H9 (cell line): ENCODE measurements at regions not wholly inside any gene's neighbourhood (a gene's known extent, or its start where the extent isn't known, plus 50 kb on each side); places are given as distances from the start of the nearest gene placed in this dataset.

Experiments
- DNase-seq: peaks from one replicate; pipeline ENCODE4 v3.0.0-alpha.2; 2017
- H2AFZ ChIP-seq: one replicate; pipeline ENCODE4 v1.6.1; 2013; ENCODE audit warnings: mild to moderate bottlenecking, low read length, control low read depth, moderate library complexity
- H2AK5ac ChIP-seq: 2 replicates; pipeline ENCODE4 v1.6.1; 2013; ENCODE audit warnings: low read length, control low read depth, mixed read lengths; ENCODE audit not compliant: insufficient read length
- H2BK120ac ChIP-seq: one replicate; pipeline ENCODE4 v1.6.1; 2013; ENCODE audit warnings: low read depth, mild to moderate bottlenecking, low read length, control low read depth, inconsistent platforms; ENCODE audit not compliant: poor library complexity, severe bottlenecking
- H2BK12ac ChIP-seq: 2 replicates; pipeline ENCODE4 v1.6.1; 2013; ENCODE audit warnings: low read length, control low read depth, mixed read lengths, low read depth; ENCODE audit not compliant: insufficient read length
- H2BK15ac ChIP-seq: 2 replicates; pipeline ENCODE4 v1.6.1; 2013; ENCODE audit warnings: low read depth, low read length, control low read depth
- H2BK20ac ChIP-seq: one replicate; pipeline ENCODE4 v1.6.1; 2013; ENCODE audit warnings: low read depth, mild to moderate bottlenecking, low read length, control low read depth, inconsistent platforms; ENCODE audit not compliant: poor library complexity, severe bottlenecking
- H2BK5ac ChIP-seq: 2 replicates; pipeline ENCODE4 v1.6.1; 2013; ENCODE audit warnings: low read length, control low read depth, mixed read lengths; ENCODE audit not compliant: insufficient read length
- H3K14ac ChIP-seq: 2 replicates; pipeline ENCODE4 v1.6.1; 2013; ENCODE audit warnings: low read length, control low read depth; ENCODE audit not compliant: insufficient read depth
- H3K18ac ChIP-seq: 2 replicates; pipeline ENCODE4 v1.6.1; 2013; ENCODE audit warnings: low read depth, mild to moderate bottlenecking, mixed read lengths, low read length, control low read depth; ENCODE audit not compliant: insufficient read length
- H3K23ac ChIP-seq: 2 replicates; pipeline ENCODE4 v1.6.1; 2013; ENCODE audit warnings: low read length, control low read depth, mixed read lengths, low read depth; ENCODE audit not compliant: insufficient read length
- H3K23me2 ChIP-seq: 2 replicates; pipeline ENCODE4 v1.6.1; 2013; ENCODE audit warnings: low read depth, mild to moderate bottlenecking, mixed read lengths, low read length, control low read depth; ENCODE audit not compliant: insufficient read length, poor library complexity, severe bottlenecking
- H3K27ac ChIP-seq: 2 replicates; pipeline ENCODE4 v1.5.1; 2013; ENCODE audit warnings: low read length, control low read depth, mixed read lengths, low read depth; ENCODE audit not compliant: insufficient read length
- H3K27me3 ChIP-seq: 2 replicates; pipeline ENCODE4 v1.6.1; 2013; ENCODE audit warnings: low read length, control low read depth, inconsistent platforms; ENCODE audit not compliant: insufficient read depth
- H3K4ac ChIP-seq: 2 replicates; pipeline ENCODE4 v1.6.1; 2013; ENCODE audit warnings: low read depth, mild to moderate bottlenecking, control low read depth, inconsistent platforms, low read length, moderate library complexity
- H3K4me1 ChIP-seq: 2 replicates; pipeline ENCODE4 v1.6.1; 2013; ENCODE audit warnings: low read length, control low read depth, inconsistent platforms; ENCODE audit not compliant: insufficient read depth
- H3K4me2 ChIP-seq: 2 replicates; pipeline ENCODE4 v1.6.1; 2013; ENCODE audit warnings: low read length, control low read depth, mixed read lengths; ENCODE audit not compliant: insufficient read length, insufficient read depth
- H3K56ac ChIP-seq: 2 replicates; pipeline ENCODE4 v1.6.1; 2013; ENCODE audit warnings: low read depth, mild to moderate bottlenecking, mixed read lengths, low read length, control low read depth; ENCODE audit not compliant: insufficient read length
- H3K79me1 ChIP-seq: 2 replicates; pipeline ENCODE4 v1.6.1; 2013; ENCODE audit warnings: low read depth, mild to moderate bottlenecking, moderate library complexity, low read length, control low read depth, inconsistent platforms; ENCODE audit not compliant: insufficient read depth, poor library complexity, severe bottlenecking
- H3K79me2 ChIP-seq: 2 replicates; pipeline ENCODE4 v1.6.1; 2013; ENCODE audit warnings: low read length, control low read depth, inconsistent platforms; ENCODE audit not compliant: insufficient read depth
- H3K9ac ChIP-seq: 2 replicates; pipeline ENCODE4 v1.6.1; 2013; ENCODE audit warnings: low read length, control low read depth, mixed read lengths; ENCODE audit not compliant: insufficient read length; ENCODE audit errors: extremely low read depth
- H3K9me3 ChIP-seq: one replicate; pipeline ENCODE4 v1.6.1; 2013; ENCODE audit warnings: low read depth, low read length, inconsistent platforms; ENCODE audit not compliant: control insufficient read depth
- H3T11ph ChIP-seq: one replicate; pipeline ENCODE4 v1.6.1; 2013; ENCODE audit warnings: mild to moderate bottlenecking, low read length, control low read depth, inconsistent platforms
- H4K20me1 ChIP-seq: one replicate; pipeline ENCODE4 v1.6.1; 2013; ENCODE audit not compliant: control insufficient read depth, insufficient read length, insufficient read depth
- H4K5ac ChIP-seq: 2 replicates; pipeline ENCODE4 v1.6.1; 2013; ENCODE audit warnings: low read depth, mild to moderate bottlenecking, mixed read lengths, low read length, control low read depth; ENCODE audit not compliant: insufficient read length
- H4K8ac ChIP-seq: replicated peaks from 2 replicates; pipeline ENCODE4 v1.6.1; 2013; ENCODE audit warnings: low read length, control low read depth, mixed read lengths, low read depth; ENCODE audit not compliant: insufficient read length
- H4K91ac ChIP-seq: 2 replicates; pipeline ENCODE4 v1.6.1; 2013; ENCODE audit warnings: low read depth, mild to moderate bottlenecking, moderate library complexity, mixed read lengths, low read length, control low read depth; ENCODE audit not compliant: insufficient read length
- H3K27ac Mint-ChIP-seq, 3 experiments: 2 replicates in 2 of 3; 3 replicates in 1 of 3; pipeline ENCODE4 v1.8.0; 2020 to 2021; ENCODE audit warnings: mixed read lengths in 3 of 3, mild to moderate bottlenecking in 1 of 3, moderate library complexity in 1 of 3
- H3K27me3 Mint-ChIP-seq: 2 replicates; pipeline ENCODE4 v1.8.0; 2021; ENCODE audit warnings: low read depth, mild to moderate bottlenecking, moderate library complexity, mixed read lengths
- H3K36me3 Mint-ChIP-seq, 3 experiments: 2 replicates in 2 of 3; 3 replicates in 1 of 3; pipeline ENCODE4 v1.8.0; 2020 to 2021; ENCODE audit warnings: low read depth in 3 of 3, mixed read lengths in 3 of 3; ENCODE audit not compliant: insufficient read depth in 1 of 3
- H3K4me1 Mint-ChIP-seq, 2 experiments: 2 replicates each; pipeline ENCODE4 v1.8.0; 2020; ENCODE audit warnings: mixed read lengths in 2 of 2
- H3K4me3 Mint-ChIP-seq, 2 experiments: 2 replicates in 1 of 2; 3 replicates in 1 of 2; pipeline ENCODE4 v1.8.0; 2020 to 2021; ENCODE audit warnings: mild to moderate bottlenecking in 2 of 2, mixed read lengths in 2 of 2, moderate library complexity in 1 of 2
- H3K9me3 Mint-ChIP-seq, 2 experiments: 2 replicates in 1 of 2; 3 replicates in 1 of 2; pipeline ENCODE4 v1.8.0; 2020; ENCODE audit warnings: mild to moderate bottlenecking in 2 of 2, mixed read lengths in 2 of 2, moderate library complexity in 1 of 2
- TF ChIP-seq, protein P1 (sequence below): fragments of 200-600 bp; sonication (generic); conservative IDR thresholded peaks from 3 replicates; pipeline ENCODE4 v1.8.0; 2021; ENCODE audit warnings: antibody characterized with exemption, mild to moderate bottlenecking

DNA sequence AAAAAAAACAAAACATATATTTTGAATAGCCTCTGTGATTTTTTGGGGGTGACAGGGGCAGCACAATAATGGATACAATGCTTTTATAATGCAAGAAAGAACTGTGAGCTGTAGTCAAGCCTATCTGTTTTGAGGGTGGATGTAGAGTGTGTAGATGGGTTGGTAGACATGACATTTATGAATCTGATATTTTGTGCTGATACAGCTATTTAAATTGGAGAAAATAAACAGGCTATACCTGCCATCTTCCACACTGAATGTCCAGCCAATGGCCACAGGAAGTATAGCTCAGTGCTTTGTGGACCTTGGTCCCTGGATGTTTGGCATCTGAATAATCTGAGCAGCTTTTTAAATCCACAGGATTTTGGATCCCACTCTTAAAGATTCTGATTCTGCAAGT is 175.0 kb downstream of the NEDD1 start:
- H2BK120ac ChIP-seq, result no peak overlapping the region
- no peaks in the 10 kb centered on the region for H3K79me1 ChIP-seq
- Mint-ChIP-seq H3K9me3 (no peaks in the 10 kb centered on the region; a peak in 2 of 5 replicates), H3K4me1 (0 out of 4 replicates have a peak, but pooled peaks cover 0 to 3% of the 10 kb centered on the region in 2 experiments), H3K27me3 (no peaks in the 10 kb centered on the region), H3K4me3 (no peak overlapping the region), H3K27ac (no peak overlapping the region), H3K36me3 (peaks cover 0 to 5% (median 0%) of the 10 kb centered on the region in 3 experiments; a peak in 1 of 7 replicates)
- no peaks in the 10 kb centered on the region for H3K79me2 ChIP-seq
- no peak overlapping the region for H3K18ac ChIP-seq
- H3K9ac ChIP-seq, result no peak overlapping the region
- no peak overlapping the region for H3K27ac ChIP-seq
- no peak overlapping the region for H3K4ac ChIP-seq
- H3K56ac ChIP-seq, result no peak overlapping the region
- TF ChIP-seq, protein P1, sequence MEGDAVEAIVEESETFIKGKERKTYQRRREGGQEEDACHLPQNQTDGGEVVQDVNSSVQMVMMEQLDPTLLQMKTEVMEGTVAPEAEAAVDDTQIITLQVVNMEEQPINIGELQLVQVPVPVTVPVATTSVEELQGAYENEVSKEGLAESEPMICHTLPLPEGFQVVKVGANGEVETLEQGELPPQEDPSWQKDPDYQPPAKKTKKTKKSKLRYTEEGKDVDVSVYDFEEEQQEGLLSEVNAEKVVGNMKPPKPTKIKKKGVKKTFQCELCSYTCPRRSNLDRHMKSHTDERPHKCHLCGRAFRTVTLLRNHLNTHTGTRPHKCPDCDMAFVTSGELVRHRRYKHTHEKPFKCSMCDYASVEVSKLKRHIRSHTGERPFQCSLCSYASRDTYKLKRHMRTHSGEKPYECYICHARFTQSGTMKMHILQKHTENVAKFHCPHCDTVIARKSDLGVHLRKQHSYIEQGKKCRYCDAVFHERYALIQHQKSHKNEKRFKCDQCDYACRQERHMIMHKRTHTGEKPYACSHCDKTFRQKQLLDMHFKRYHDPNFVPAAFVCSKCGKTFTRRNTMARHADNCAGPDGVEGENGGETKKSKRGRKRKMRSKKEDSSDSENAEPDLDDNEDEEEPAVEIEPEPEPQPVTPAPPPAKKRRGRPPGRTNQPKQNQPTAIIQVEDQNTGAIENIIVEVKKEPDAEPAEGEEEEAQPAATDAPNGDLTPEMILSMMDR, result no peak
- H4K20me1 ChIP-seq, result no peaks in the 10 kb centered on the region
- no peak overlapping the region for H3K4me2 ChIP-seq
- H3K14ac ChIP-seq, result no peak overlapping the region
- H2BK20ac ChIP-seq, result no peak overlapping the region
- H3K4me1 ChIP-seq, result no peaks in the 10 kb centered on the region
- H2AFZ ChIP-seq, result no peak overlapping the region
- H3K27me3 ChIP-seq, result no peaks in the 10 kb centered on the region
- no peaks in the 10 kb centered on the region for H3K9me3 ChIP-seq
- H2AK5ac ChIP-seq, result no peak overlapping the region
- no peak overlapping the region for H4K91ac ChIP-seq
- H3K23ac ChIP-seq, result no peak overlapping the region
- no peak overlapping the region for H2BK15ac ChIP-seq
- no peak overlapping the region for H2BK5ac ChIP-seq
- no peak overlapping the region for H4K8ac ChIP-seq
- no peak overlapping the region for H4K5ac ChIP-seq
- H3K23me2 ChIP-seq, result no peaks in the 10 kb centered on the region
- no peak overlapping the region for H2BK12ac ChIP-seq
- DNase-seq, result no peak
- H3T11ph ChIP-seq, result no peak overlapping the region
